HG03103 (cell line): ENCODE measurements at regions not wholly inside any gene's neighbourhood (a gene's known extent, or its start where the extent isn't known, plus 50 kb on each side); places are given as distances from the start of the nearest gene placed in this dataset.

Experiments used
- ATAC-seq: cut with Tn5 transposase; IDR thresholded peaks from one replicate; pipeline ENCODE4 v1.9.1; 2021; ENCODE audit warnings: low read depth; ENCODE audit not compliant: unreplicated experiment

- ATAC-seq = no peak
Measured at GRCh38 chr13:48839171-48839570, 136.5 kb upstream of the FNDC3A start.

- no peak for ATAC-seq
Measured at GRCh38 chr13:48840366-48840765, 135.3 kb upstream of the FNDC3A start.

- ATAC-seq = no peak
Measured at GRCh38 chr13:48842316-48842715, 133.4 kb upstream of the FNDC3A start.

GRCh38 chr13:48843630-48844380, 131.9 kb upstream of the FNDC3A start:
- no peak for ATAC-seq

- ATAC-seq = no peak
Measured at GRCh38 chr13:48844676-48845075, 131.0 kb upstream of the FNDC3A start.

GRCh38 chr13:48849515-48849914, 126.2 kb upstream of the FNDC3A start:
- ATAC-seq = no peak

- ATAC-seq = no peak
Measured at GRCh38 chr13:48851707-48852106, 124.0 kb upstream of the FNDC3A start.

- no peak for ATAC-seq
Measured at GRCh38 chr13:48852911-48853727, 122.6 kb upstream of the FNDC3A start.

GRCh38 chr13:48853728-48854102, 122.0 kb upstream of the FNDC3A start:
- ATAC-seq = no peak

- ATAC-seq = no peak
Measured at GRCh38 chr13:48857576-48857975, 118.1 kb upstream of the FNDC3A start.

- no peak for ATAC-seq
Measured at GRCh38 chr13:48858122-48858902, 117.4 kb upstream of the FNDC3A start.

- ATAC-seq = no peak
Measured at GRCh38 chr13:48859272-48860105, 116.2 kb upstream of the FNDC3A start.

GRCh38 chr13:48860364-48860763, 115.3 kb upstream of the FNDC3A start:
- no peak for ATAC-seq

- no peak for ATAC-seq
Measured at GRCh38 chr13:48862572-48862971, 113.1 kb upstream of the FNDC3A start.

- ATAC-seq = no peak
Measured at GRCh38 chr13:48864100-48864499, 111.6 kb upstream of the FNDC3A start.

- no peak for ATAC-seq
Measured at GRCh38 chr13:48866249-48866648, 109.5 kb upstream of the FNDC3A start.

- ATAC-seq = no peak
Measured at GRCh38 chr13:48873081-48873480, 102.6 kb upstream of the FNDC3A start.

- ATAC-seq = no peak
Measured at GRCh38 chr13:48873587-48873986, 102.1 kb upstream of the FNDC3A start.

- ATAC-seq = no peak
Measured at GRCh38 chr13:48874165-48874564, 101.5 kb upstream of the FNDC3A start.

GRCh38 chr13:48875047-48875446, 100.7 kb upstream of the FNDC3A start:
- no peak for ATAC-seq
